Hematopoietic multipotent progenitor cell treated with erythropoietin and hydrocortisone succinate and interleukin-3 and kit ligand, for 4 days (in vitro differentiated cells): ENCODE measurements at regions not wholly inside any gene's neighbourhood (a gene's known extent, or its start where the extent isn't known, plus 50 kb on each side); places are given as distances from the start of the nearest gene placed in this dataset.

Experiments used
- DNase-seq: peaks from one replicate; pipeline ENCODE4 v3.0.0-alpha.2; 2015

DNA sequence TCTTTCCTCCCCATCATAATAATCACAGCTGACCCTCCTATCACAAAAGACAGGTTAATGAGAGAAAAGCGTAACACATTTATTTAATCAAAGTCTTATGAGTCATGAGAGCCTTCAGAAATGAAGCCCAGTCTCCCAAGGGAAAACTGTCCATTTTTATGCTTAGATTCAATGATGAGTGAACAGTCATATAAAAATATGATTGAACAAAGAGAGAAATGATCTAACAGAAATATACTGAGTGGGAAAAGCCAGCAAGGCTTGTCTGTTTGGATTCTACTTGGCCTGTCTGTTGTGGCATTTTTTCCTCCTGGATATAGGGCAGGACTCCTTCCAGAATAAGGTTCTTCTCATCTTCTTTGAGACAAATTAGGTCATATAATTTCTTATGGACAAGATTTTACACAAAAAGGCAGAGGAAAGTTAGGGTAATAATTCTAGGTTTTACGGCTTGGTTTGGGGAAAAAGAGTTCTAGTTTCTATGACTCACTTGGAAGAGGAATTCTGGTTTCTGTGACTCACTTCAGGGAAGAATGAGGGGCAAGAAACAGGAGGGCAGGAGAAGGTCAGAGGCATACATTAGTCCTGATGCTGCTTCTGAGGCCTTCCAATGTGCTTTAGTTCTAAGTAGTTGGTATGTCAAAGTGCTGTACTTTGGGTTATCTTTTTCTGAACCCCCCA, 534.2 kb downstream of the ZIC1 start:
- no peak for DNase-seq

DNA sequence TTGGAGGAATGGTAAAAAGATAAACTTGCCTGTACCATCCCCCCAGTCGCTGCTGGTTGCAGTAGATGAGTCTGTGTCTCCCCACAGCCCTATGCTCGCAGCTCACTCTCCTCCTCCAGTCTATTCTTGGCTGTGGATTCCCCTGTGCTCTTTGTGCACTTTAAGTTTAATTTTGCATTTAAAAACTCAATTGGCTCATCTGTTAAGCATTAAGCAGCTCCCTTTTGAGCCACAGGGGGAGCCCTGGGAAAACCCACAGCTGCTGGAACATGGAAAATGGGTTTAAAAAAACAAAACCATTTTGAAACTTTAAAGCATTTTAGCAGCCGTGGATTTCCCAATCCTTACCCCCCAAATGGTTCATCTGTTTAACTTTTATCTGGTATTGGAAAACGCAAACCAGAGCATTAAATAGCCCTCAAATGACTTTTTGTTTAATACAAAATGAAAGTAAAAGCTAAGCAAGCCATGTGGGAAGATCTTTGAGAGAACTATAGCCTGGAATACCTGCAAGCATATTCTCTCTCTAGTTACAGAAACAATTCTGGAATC, 536.9 kb downstream of the ZIC1 start:
- DNase-seq, result peak; percentile 20

DNA sequence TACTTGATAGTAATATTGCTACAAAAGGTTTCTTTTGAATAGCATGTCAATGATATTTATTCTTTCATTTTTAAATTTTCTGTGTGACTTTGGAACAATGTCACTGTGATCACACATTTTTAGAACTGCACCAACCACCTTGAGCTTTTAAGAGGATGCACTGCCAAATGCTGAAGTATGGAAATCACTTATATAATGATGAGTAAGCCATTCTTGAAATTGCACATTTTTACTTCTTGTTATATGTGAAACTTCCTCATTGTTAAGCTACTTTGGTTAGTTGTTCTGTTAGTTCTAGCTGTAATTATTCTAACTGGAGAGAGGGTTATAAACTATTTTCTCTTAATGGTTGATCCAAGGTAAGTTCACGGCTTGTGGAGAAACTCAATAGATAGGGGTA, 547.5 kb downstream of the ZIC1 start:
- no peak for DNase-seq

DNA sequence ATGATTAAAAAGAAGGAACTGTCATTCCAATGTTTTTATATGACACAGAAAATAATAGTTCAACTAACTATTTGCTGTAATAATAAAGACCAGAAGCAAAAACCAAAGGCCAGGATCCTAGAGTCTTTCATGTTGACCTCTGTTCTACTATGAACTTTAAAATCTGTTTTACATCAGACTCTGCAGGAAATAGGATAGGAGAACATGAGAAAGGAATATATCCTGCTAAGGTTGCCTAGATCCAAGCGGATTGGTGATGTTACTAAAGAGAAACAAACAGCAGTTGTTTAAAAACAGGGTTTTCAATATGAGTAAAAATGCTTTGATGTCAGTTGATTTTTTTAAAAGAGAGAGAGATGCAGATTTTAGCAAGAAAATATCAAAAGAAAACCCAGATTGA, 549.6 kb downstream of the ZIC1 start:
- no peak for DNase-seq

DNA sequence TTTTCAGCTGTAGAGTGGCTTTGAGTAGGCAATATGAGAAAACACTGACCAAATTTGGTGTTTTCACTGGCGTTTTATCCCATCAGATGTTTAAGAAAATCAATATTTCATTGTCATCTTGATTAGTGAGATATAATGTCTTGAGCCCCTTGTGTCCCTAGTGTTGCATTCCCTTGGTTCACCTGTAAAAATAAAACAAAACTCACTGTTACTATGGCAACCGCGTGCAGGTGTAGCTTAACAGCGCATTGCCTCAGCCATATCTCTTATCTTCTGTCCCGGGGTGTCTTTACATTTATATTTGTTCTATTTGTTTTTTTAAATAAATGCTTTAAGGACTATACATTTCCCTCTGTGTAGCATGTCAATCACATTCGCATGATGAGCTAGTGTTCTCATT, 551.6 kb downstream of the ZIC1 start:
- no peak for DNase-seq

DNA sequence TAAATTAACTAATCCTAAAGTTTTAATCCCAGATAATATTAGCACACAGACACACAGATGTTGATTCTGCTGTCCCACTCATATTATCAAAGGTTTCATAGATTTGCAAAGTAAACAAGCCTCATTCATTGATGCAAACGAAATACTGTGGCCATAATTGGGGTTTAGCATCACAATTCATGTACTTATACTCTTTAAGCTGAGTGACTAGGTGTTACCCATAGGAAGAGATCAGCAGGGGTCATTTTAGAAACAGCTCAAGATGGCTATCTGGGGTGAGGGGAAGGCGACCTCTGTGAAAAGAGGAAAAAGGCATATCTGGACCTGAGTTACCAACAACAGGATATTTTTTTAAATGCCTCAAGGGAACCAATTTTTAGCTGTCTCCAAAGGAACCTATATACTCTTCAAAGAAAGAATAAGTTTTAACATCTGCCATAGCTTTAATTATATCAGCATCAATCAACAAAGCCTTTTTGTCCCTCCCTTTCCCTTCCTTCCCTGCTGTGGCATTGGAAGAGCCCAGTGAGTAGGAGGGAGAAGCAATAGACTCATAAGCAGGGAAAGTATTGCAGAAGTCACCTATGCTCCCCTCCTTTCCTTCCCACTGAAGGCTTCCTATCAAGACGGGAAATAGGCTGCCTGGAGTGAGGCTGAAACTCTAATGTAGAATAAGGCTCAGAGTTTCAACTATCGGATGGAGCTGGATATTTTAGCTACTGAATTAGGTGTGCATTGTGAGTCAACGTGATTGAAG, 553.4 kb downstream of the ZIC1 start:
- DNase-seq, result no peak

DNA sequence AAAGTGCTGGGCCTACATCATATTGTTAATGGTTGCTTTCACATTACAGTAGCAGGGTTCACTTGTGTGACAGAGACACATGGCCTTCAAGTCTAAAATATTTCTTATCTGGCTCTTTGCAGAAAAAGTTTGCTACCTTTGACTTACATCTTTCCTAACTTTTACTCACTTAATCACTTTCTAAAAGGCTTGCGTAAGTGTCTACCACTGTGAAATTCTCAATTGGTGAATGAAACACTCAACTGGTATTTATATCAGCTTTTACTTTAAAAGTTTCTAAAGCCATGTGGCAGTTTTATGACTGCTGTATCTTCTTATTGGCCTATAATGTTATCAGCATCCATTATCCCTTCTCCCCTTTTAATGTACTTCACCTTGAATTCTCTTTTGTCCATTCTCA, 554.5 kb downstream of the ZIC1 start:
- DNase-seq, result no peak

DNA sequence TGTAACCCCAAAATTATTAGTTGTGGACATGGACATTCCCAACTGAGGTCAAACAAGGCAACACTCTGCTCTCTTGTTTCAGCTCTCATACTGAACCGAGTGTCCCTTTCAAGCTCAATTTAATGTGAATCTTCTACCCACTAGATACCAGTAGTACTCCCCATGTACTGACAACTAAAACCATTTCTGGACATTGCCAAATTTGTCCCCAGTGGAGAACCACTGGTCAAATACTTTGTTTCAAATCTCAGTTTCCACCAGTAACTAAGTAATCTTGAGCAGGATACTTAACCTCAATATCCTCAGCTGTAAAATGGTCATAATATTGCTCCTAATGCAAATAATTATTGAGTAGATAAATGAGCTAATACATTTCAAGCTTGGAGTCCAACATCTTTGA, 566.0 kb downstream of the ZIC1 start:
- DNase-seq, result no peak

DNA sequence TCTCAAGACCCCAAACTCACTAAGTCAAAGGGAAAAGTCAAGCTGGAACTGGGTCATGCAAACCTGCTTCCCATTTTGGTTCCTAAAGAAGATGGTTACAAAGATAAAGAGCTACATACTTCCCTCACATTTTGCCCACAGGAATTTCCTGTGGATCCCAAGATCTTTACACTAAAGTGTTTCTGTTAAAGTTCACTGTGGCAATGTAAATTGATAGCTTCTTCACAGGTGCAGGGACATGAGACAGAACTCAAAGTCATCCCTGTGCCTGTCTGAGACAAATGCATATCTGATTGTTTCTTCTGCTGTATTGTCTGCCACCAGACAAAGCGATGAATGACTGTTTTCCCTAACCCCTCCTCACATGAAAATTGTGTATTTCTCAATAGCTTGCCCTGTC, 567.8 kb downstream of the ZIC1 start:
- no peak for DNase-seq

DNA sequence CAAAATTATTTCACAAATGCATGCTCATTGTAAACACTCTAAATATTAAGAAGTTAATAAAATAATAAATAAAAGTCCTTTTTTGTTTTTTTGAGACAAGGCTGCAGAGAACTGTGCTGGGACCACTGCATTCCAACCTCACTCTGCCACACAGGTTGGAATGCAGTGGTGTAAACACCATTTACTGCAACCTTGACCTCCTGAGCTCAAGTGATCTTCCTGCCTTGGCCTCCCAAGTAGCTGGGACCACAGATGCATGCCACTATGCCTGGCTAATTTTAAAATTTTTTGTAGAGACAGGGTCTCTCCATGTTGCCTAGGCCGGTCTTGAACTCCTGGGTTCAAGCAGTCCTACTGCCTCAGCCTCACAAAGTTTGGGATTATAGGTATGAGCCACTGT, 578.4 kb downstream of the ZIC1 start:
- DNase-seq, result no peak

DNA sequence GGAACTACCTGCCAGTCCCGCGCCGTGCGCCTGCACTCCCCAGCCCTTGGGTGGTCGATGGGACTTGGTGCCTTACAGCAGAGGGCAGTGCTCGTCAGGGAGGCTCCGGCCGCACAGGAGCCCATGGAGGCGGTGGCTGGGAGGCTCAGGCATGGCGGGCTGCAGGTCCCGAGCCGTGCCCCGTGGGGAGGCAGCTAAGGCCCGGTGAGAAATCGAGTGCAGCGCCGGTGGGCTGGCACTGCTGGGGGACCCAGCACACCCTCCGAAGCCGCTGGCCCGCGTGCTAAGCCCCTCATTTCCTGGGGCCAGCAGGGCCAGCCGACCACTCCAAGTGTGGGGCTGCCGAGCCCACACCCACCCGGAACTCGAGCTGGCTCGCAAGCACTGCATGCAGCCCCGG, 580.2 kb downstream of the ZIC1 start:
- DNase-seq, result no peak

DNA sequence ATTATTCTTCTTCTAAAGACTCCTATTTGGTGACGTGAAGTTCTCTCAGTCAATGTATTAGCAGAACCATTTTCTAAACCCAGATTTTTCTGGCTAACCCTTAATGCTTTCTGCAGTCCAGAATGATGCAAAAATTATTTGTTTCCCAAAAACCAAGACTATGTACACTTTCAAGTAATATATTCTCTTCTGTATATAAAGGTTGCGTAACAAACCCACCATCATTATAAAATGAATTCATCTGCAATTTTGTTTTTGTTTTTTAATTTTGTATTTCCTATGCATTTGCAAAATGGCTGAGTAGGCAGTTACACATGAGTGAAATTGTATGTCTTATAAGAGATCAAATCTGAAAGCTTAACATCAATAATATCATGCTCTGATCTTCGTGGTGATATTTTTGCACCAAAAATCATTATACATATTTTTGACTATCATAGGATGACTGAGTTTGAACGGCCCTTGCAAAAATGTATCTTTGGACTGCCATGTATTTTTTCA, 593.6 kb downstream of the ZIC1 start:
- no peak for DNase-seq

DNA sequence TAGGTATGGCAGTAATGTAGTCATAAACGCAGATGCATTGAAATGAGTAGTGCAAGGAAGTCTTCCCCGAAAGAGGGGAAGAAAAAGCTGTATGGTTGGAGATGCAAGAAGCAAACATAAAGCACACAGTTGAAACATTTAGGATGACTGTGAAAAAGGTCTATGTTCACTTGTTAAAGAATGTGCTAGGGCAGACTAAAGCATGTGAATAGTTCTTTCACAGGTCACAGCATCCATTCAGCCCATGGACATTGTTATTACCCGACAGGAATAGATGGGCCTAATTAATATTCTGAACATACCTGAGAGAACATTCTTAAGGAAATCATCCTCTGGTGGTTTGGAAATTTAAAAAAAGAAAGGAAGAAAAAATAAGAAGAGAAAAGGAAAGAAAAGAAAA, 595.2 kb downstream of the ZIC1 start:
- no peak for DNase-seq

DNA sequence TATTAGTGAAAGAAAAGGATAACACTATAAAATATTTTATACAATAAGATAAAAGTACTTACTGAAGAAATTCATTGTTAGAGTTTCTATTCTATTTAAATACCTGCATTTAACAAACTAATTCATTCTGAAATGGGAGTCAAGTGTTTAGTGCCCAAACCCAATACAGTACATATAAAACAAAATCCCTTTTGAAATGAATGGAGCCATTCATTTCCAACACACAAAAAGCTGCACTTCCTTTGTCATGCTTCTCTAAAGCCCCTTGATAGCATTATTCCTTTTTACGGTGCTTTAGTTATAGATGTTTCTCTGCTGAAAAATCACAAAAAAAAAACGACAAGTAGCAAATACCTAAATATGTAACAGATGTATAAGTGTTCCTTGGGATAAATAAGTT, 596.3 kb downstream of the ZIC1 start:
- DNase-seq, result no peak

DNA sequence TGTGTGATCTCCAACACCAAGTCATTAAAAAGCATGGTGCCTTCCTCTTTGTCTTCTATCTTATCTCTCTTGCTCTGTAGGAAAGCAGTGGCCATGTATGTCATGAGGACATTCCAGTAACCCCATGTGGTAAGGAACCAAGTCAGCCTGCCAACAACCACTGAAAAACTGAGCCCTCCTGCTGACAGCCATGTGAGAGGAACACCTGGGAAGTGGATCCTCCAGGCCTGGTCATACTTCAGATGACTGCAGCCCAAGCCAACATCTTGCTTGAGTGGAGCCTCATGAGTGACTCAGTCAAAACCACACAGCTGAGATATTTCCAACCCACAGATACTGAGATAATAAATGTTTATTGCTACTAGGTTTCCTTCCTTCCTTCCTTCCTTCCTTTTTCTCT, 597.3 kb downstream of the ZIC1 start:
- peak; percentile 12 for DNase-seq

DNA sequence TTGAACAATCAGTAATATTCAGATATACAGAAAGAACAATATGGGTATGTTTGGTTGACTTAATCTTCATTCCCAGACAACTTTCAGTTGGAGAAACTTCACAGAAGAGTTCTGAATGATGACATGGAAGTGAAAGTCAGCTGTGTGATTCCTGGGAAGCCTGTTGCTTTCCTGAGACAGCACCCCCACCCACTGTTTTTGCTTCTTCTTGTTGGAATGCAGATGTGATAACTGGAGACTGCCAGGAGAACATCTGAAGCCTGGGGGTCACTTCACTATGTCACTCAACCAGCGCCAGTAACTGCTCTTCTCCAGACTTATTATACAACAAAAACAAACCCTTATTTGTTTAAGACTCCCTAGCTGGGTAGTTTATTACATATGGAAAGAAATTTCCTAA, 599.4 kb downstream of the ZIC1 start:
- no peak for DNase-seq

DNA sequence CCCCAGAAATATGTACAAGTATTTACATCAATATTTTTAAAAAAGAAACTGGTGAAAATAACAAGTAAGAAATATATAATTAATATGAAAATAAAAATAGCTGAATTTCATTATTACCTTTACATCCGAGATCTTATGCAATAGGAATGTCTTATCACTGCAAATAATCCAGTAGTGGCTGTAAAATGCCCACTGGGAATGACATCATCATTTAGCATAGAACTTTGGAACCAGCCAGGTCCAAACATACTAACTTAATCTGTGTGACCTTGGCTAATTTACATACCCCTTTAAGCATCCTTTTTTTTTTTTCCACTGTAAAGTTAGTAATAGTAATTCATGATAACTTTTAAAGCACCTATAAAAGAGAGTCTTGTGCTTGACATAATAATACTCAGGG, 611.7 kb downstream of the ZIC1 start:
- DNase-seq, result no peak

DNA sequence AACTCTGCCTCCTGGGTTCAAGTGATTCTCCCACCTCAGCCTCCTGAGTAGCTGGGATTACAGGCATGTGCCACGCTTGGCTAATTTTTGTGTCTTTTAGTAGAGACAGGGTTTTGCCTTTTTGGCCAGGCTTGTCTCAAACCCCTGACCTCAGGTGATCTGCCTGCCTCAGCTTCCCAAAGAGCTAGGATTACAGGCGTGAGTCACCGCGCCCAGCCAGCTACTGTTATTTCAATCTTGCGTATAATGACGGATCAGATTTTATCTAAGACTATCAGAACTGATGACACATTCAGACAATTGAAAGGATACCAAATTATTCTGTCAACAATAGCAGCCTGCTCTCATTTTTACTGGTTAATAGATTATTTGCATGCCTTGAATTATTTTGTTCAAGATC, 612.2 kb downstream of the ZIC1 start:
- DNase-seq, result no peak

DNA sequence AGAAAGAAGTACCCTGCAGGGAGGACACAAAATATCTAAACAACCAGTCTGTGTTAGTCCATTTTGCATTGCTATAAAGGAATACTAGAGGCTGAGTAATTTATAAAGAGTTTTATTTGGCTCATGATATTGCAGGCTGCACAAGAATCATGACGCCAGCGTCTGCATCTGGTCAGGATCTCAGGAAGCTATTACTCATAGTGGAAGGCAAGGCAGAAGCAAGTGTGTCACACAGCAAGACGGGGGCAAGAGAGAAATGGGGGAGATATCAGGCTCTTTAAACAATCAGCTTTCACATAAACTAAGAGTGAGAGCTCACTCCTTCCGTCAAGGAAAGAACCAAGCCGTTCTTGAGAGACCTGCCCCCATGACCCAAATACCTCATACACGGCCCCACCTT, 614.8 kb downstream of the ZIC1 start:
- no peak for DNase-seq

DNA sequence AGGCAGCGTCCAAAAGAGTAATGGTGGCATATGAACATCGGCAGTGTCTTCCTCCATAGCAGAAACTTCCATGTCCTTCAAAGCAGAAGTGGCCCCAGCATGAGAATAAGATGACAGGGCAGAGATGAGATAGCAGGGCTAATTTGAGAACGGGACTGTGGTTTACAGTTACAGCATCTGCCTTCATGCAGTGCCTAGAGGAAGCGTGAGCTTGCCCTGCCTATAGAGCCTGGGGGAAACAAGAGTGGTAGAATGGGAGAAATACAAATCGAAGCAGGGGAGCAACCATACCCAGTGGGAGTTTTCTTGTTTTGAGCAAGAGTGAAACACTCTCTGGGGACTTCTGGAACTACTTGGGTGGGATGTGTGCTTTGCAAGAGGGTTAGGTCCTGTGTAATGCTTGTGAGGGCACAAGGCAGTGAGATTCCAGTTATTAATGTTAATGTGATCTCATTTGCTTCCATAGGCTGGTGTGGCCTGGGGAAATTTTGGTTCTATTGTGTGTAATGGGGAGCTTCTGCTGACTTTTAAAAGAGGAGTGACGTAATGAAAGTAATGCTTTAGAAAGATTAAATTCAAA, 616.9 kb downstream of the ZIC1 start:
- no peak for DNase-seq

DNA sequence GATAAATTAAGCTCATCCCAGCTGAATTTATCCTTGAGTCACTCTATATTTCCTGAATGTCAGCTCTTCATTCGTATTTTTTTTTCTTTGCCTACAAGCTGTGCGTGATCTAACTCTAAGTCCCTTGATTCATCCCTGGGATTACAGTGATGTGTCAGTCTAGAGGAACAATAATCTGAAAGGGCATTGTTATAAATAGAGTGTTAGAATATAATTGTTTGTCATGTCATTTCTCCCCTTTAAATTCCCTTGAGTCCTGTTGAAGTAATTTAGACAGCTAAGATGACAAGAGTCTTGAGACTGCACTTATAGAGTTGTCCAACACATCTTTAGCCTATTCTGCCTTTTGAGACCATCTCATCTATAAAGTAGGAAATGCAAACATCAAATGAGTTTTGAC, 621.8 kb downstream of the ZIC1 start:
- DNase-seq, result no peak

DNA sequence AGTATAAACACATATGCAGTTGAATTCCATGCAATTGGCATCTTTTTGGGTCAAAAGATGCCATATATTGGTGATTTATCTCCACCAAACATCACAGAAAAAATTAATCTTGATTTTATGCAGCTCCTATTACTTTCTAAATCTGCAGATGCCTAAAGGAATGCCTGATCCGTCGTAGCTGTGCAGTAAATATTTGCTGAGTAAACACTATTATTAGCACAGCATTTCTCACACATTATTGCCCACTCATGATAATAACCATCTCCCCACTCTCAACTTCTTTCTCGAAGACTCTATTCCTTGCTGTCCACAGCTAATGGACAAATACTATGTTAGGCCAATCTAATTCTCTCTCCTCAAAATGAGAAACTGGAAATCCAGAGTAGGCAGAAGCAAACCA, 625.2 kb downstream of the ZIC1 start:
- DNase-seq, result no peak

DNA sequence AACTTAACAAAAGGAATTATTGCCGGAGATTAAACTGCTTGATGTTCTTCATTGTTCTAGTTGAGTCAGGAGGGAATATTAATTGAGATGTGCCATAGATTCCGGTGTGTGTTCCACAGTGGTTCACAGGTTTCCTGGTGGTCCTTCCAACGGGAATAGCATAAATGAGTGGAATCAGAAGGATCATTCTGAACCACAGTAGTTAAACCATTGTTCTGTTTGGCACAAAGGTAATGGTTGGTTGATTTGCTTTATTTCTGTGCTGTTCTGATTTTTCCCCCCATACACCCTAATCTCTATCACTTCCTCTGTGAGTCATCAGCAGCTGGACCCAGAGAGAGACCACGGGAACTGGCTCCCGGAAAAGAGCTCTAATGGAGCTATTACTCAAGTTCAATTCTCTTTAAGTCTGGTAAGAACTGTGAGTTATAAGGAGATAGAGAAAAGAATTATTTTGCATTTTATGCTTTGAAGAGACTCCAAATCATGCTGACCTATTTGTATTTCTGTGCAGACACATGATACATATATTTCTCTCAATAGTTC, 627.2 kb downstream of the ZIC1 start:
- DNase-seq, result no peak
